ENCODE measurements at regions not wholly inside any gene's neighbourhood (a gene's known extent, or its start where the extent isn't known, plus 50 kb on each side); places are given as distances from the start of the nearest gene placed in this dataset.

DNA sequence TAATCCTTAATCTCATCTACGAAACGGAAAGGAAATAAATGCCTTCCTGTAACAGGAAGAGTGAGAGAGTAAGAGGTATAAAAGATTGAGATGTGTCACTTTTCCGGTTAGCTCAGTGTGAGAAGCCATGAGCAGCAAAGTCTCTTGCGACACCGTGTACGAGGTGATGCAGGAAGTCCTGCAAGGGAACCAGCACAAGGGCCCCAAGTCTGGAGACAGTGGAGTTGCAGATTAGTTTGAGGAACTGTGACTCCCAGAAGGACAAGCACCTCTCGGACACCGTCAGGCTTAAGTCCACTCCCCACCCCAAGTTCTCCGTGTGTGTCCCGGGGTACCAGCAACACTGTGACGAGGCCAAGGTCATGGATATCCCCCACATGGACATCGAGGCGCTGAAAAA is 592.3 kb upstream of the ADGRL2 start:
- no peak for TF ChIP-seq POLR2A (IDR thresholded peaks at IDR 0.05)
- TF ChIP-seq POLR2AphosphoS5 (IDR thresholded peaks at IDR 0.05) = peak in 1 of 3 donors; percentile 50
